GM21737 (cell line): ENCODE measurements at regions not wholly inside any gene's neighbourhood (a gene's known extent, or its start where the extent isn't known, plus 50 kb on each side); places are given as distances from the start of the nearest gene placed in this dataset.

Source experiments
- ATAC-seq: cut with Tn5 transposase; IDR thresholded peaks from one replicate; pipeline ENCODE4 v1.9.1; 2021; ENCODE audit warnings: mild to moderate bottlenecking, moderate library complexity; ENCODE audit not compliant: unreplicated experiment

DNA sequence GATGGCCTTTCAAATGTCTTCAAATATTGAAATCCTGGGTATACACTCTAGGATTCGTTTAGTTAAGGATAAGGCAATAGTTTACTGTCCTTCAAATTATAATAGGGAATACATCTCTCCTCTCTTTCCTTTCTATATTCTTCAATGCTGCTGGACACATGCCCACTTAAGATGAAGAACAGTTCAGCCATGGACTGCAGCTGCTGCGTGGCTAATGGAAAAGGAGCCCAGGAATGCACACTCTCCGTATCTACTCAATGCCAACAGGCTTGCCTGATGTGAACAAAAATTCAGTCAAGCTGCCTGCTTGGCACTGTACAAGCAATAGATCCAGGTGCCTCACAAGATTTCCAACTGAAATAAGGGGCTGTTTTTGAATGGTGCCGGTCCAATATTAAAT lies 321.2 kb upstream of the LYPLAL1 start:
- ATAC-seq, result no peak

DNA sequence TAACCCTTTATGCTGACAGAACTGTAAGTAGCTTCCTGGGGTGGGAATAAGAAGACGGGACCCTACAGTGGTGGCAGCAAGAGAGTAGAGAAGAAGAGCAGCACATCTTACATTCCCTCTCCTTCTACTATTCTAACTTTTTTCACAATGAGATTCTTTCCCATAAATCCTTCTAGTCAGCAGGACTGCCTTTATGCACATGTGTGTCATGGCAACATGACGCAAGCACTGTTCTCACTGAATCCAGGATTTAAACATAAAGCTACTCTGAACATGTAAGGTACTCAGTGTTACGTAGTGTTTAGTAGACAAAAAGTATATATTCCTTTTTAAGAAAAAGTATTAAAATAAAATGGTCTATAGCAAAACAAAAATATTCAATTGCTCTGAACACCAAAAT lies 309.7 kb upstream of the LYPLAL1 start:
- ATAC-seq, result no peak

DNA sequence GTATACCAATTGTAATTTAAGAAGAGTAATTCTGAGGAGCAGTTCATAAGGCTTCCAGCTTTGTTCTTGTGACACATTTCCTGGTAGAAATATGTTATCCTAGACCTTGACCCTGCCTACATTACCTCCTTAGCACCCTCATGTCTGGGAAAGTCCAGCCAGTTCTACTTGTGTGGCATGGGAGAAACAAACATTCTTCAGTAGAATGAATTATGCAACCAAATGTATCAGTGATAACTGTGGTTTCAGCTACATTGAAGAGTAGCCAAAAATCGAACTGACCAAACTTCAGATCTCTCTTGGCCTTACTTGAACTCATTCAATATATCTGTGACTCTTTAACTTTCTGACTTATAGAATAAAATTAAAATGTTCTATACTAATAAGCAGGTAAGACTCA lies 308.1 kb upstream of the LYPLAL1 start:
- no peak for ATAC-seq

DNA sequence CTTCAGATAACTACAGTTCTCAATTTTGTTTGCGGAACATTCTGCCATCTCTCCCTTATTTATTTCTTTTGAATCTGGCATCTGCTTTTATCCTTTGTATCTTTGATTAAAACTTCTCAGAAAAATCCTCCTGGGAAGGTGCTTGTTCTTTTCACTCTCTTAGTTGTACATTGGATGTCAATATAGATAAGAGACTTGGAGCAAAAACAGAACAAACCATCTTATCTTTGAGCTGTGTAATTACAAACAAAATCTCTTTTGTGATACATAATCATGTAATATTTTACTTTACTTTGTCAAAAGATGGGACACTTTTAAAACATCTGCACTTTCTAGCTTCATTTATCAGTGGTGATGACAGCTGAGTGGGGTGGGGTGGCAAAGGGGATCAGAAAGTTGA lies 307.2 kb upstream of the LYPLAL1 start:
- ATAC-seq, result no peak

DNA sequence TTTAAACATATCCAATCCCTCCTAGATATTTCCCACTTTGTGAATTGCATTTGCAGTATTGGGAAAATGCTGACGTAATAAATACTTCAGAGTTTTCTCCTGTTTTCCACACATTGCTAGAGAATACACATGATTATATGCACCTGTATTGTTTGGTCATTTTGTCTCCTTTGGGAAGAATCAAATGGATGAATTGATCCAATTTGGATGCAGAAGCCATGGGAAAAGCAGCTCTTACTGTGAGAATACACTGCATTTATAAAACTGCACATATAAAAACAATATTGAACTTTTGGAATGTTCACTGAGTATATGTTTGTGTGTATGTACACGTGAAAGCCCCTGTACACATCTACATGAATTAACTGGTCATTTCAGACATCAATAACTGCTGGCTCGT lies 306.6 kb upstream of the LYPLAL1 start:
- ATAC-seq, result no peak

DNA sequence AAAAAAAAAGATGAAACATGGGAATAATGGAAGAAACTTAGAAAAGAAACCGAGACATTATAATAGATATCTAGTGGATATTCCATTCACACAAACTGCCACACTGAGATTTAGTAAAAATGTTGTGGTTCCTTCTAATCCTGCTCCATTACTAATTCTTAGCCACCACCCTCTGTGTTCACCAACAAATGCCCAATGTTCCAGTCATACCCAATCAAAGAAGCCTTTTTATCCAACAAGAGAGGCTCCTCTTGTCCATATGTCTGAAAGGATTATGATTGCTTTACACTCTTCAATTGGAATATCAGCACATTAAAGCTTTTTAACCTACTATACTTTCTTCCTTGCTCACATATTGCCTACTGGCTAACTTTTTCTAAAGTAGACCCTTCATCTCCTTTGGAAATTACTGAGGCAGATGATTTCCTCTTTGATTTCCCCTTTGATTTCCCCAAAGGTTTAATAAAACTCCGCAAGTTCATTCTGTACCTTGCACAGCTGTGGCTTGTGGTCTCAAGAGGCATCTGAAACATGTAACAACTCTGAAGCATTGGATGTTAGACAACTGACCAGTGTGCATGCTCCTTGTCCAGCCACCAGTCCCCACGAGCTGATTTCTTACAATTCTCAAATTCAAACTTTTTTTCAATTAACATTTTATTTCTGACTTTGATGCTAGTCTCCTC lies 305.6 kb upstream of the LYPLAL1 start:
- no peak for ATAC-seq

DNA sequence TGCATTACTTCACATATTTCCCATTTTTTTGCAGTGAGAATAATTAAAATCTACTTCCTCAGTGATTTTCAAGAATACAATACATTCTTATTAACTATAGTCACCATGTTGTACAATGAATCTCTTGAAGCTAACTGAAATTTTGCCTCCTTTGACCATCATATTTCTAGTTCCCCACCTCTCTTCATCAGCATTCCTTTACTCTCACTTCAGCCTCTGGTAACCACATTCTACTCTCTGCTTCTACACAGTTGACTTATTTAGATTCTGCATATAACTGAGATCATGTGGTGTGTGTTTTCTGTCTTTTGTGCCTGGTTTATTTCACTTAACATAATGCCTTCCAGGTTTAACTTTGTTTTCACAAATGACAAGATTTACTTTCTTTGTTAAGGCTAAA lies 304.4 kb upstream of the LYPLAL1 start:
- ATAC-seq, result no peak

DNA sequence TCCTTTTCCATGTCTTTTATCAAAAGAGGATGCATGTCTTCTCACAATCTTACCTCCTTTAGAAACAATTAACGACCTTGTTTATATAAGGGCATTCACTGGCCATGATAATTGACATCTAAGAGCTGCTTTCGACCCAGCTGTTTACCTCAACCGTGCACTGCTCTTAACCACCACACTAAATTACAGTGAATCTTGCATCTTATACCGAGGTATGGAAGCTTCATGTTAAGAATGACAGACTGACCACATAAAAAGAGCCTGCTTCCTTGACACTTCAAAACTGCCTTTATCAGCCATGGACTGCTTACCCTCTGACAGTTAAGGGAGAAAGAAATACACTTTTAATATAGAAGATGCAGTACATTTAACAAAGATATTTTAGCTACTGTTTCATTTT lies 301.7 kb upstream of the LYPLAL1 start:
- ATAC-seq, result no peak

DNA sequence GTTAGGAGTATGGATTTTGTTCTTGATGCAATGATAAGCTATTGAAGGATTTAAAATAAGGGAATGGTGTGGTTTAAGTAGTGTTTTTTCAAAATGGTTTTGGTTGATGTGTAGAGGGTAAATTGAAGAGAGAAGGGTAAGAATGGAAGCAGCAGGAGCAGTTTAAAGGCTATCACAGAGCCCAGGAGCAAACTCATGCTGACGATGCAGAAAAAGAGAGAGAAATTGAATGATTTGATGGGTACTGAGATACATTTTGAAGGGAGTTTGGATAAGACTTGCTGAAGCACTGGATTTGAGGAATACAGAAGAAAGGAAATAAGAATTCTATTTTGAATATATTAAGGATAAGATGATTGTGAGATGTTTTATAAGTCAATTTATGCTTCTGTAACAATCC lies 300.8 kb upstream of the LYPLAL1 start:
- no peak for ATAC-seq

DNA sequence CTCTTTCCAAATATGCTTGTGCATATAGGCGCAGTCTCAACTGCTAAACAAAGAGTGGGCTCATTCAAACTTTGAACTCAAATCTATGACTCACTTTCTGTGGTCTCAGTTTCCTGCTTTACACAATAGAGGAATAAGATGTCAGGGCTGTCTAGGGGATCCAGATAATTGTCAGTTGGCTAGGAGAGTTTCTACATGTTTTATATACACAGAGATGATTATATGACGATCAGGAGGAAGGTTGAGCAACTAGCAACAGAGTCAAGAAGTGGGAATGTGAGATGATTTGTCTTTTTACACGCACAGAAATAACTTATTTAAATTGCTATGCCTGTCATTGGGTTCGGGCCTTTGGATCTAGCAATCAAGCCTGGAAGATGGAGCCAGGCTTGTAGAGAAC lies 299.4 kb upstream of the LYPLAL1 start:
- ATAC-seq, result no peak

DNA sequence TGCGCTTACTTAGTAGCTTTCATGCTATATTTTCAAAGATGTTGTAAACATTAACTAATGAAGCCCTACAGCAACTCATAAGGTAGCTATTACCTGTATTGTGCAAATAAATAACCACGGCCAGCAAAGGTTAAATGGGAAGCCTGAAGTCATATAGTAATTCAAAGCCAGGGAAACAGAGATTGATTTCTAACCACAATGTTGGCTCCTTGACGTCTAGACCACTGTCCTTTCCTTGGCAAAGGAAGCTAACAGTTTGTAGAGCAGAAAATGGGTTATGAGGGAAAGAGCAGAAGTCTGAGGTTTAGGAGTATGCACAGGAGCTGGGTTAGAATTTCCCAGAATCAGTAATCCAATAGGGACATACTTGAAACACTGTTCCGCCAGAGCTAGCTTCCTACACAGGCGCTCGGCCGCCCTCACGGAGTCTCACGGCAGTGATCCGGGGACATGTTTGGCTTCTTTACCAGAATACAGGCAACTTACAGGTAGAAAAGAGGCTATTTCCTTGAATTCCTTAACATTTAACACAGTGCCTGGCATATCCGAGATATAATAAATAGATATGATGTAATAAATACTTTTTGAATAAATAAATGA lies 298.8 kb upstream of the LYPLAL1 start:
- ATAC-seq, result no peak

DNA sequence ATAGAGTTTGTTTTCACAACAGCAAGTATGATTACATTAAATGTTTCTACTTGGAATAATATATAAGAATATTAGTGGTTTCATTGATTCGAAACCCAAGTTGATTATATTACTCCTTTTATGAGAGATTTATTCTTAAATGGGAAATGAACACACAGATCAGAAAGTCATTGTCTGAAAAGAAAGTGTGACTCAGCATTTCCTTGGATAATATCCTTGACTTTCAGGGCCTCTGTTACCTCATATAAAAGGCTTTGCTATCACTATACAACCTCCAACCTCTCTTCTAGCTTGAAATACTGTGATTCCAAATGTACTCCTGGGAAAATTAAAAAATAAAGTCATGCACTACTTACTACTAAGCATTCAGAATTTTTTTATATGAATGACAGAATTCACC lies 295.3 kb upstream of the LYPLAL1 start:
- no peak for ATAC-seq

DNA sequence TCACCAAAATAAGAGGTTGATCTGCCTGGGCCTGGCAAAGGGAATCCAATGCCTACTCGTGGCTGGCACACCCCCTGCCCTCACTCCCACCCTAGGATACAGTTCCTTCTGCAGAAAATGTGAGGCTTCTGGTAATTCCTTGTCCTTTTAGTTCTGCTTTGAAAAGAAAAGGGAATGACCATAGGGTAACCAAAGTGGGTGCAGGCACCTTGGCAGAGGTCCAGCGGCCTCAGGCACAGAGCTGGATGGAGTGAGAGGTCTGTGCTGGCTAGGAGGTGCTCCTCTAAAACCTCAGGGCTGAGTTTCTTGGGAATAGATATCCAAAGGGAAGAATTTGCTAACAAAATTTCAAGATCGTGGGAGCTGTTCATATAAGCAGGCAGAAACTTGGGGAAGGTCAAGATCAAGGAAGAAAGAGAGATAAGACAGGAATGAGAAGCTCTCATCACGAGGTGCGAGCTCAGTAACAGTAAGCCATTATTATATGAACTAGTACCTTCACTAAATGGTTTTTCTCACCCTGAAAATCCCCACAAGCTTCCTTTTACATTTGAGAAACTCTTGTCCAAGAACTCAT lies 293.1 kb upstream of the LYPLAL1 start:
- no peak for ATAC-seq

DNA sequence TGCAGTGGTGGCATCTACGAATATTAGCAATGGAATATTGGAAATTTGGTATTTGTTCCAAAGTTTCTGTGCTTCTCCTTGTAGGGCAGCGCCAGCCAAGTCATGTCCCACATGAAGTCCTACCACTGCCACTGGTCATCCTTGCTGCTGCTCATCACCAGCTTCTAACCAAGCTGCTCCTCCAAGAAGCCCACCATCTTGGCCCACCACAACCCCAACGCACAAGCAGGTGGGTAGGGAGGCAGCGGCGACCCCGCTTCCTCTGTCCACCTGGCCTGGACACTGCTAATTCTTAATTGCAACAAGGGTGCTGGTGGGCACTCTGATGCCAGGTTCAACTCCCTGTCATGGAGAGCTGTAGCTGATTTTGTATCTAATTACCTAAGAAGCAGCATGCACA lies 291.2 kb upstream of the LYPLAL1 start:
- ATAC-seq, result no peak

DNA sequence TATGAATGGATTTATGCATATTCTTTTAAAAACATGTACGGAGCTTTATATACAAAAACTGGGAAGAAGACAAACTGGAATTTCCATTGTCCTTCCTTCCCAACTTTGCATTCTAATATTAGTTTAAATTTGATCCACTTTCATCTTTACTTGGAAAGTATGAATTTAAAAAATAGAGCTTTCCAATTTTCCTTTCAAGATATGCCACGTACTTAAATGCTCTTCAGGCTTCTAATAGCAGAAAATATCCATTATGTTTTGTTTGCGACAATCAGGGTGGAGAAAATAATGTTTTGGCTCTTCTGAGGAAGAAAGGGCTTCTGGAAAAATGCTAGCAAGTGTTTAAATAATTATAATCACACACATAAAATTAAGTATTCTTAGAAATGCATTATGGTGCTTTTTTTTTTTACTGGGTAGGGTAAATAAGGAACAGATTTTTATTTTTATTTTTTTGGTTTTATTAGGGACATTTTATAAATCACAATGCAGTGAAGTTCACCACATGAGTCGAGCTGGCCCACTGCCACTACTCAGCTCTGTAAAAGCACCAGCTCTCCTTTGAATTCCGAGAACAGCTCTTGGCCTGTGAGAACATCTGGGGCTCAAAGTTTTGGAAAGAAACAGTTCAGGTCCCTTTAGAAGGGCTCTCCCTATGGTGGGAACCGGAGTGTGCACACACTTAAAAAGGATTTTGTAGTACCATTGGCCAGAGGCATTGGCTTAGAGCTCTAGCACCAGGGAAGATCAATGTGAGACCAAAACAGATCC lies 287.4 kb upstream of the LYPLAL1 start:
- no peak for ATAC-seq

DNA sequence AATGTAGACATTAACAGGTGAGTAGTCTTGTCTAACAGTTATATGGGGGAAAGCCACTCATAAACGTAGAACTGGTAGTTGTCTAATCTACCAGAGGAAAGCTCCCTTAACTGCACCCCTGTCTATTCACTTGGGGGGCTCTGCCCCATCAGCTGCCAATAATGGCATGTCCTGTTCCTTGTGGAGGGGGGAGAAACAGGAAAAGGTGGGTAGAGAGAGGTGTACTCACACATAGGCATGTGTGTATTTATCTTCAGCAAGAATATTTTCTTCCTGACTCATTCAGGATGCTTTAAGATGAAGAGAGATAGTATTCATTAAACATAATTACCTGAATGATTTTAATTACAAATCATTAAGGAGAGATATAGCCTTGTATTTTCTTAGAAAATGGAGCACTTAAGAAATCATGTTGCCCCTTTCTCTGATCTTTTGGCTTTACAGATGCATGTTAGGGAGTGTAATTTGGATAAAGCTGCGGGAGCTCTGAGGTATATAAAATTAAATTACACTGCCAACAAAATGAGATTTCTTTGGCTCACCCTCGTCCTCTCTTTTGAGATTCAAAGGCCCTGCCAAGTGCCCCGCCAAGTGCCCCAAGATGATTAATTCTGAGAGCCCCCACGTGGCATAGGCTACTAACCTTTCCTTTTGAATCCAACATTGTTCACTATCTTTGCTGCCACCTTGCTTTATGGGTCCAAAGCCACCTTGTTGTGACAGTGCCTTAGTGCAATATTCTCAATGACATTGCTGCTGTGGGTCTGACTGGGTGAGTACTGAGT lies 286.3 kb upstream of the LYPLAL1 start:
- ATAC-seq, result no peak

DNA sequence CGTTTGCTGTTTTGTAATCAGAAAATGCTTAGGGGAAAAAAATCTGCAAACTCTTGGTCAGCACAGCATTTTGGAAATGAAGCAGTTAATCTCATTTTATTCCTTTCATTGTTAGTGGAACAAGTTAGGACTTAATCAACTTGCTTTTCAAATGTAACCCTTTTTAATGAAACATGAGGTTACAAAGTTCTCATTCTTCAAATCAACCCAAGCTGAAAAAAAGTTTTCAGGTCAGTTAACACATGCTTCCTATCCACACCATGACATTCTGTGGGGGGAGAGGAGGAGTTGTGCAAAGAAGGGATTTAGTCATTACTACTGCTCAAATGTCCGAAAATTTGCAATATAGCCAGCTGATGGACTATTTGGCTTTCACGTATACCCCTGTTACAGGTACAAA lies 283.2 kb upstream of the LYPLAL1 start:
- no peak for ATAC-seq

DNA sequence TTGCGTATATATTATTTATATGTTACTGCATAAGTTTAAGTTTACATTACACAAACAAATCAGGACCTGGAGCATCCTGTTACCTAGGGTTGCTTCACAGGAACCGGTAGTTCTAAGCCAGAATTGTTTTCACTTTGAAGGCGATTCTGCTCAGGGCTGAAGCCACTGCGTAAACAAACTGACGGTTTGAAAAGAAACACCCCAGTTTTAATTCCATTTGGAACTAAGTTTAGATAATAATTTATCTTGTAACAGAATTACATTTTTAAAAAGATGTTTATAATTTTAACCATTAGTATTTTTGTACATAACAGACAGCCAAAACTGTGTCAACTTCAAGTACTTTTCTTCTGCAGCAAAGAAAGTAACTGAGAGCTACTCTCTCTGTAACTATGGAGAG lies 282.1 kb upstream of the LYPLAL1 start:
- ATAC-seq, result no peak

DNA sequence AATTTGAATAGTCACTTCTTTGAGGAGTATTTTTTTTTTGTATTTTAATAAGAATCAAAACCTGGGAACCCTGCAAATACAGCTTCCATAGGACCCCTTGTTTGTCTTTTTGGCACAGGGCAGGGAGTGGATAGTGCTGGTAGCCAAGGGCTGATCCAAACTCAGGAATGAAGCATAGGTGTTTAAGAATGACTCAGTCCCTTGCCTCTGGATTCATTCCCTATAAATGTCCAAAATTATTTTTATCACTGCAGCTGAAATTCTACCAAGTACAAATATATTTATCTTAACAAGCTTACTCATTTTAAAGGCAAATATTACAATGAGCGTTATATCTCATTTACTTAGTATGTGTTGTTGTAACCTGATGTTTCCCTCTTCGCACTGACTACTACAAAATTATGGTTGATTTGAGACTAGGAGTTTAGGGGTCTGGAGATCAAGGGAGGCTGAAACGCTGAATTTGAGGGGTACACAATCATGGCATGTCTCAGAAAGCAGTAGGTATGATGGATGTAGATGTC lies 278.6 kb upstream of the LYPLAL1 start:
- ATAC-seq, result no peak

DNA sequence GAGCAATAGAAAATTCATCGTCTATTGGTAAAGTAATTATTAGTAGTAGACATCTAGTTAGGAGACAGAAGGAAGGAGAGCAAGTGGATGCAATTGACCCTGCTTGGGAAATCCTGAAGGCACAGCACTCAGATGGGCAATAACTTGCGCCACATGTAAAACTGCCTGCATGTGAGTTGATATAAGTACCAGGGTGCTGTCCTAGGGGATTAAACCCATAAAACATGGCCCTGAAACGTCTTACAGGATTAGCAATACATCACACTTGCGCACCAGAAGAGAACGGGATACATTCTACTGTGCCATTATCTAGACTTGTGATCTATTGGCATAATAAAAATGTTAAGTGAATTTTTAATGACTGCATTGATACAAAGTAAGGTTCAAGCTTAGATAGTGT lies 277.5 kb upstream of the LYPLAL1 start:
- ATAC-seq, result no peak

DNA sequence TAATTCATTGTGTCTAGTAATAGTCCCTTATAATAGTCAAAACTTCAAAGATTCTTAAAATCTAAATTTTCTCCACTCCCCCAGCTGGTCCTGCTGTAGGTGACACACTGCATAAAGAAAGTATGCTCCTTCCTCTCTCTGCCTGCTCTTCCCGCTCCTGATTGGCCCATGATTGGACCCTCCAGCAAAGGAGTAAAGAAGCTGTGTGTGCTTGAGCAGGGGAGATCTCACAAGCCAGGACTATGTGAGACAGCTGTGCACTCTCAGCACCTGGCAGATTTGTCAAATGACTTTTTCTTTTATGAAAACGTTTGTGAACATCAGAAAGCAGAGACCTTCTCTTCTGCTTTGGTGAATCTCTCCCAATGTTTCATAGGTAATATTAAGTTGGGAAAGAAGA lies 274.8 kb upstream of the LYPLAL1 start:
- ATAC-seq, result no peak
